Ascending aorta (tissue), 2 donors: ENCODE measurements at regions not wholly inside any gene's neighbourhood (a gene's known extent, or its start where the extent isn't known, plus 50 kb on each side); places are given as distances from the start of the nearest gene placed in this dataset.

Source experiments
- DNase-seq, 2 donors: peaks; one replicate each; pipeline ENCODE4 v3.0.0-alpha.2; 2019; ENCODE audit warnings: low spot score in 2 of 2
- H3K27ac ChIP-seq, 2 donors: fragments of 200-600 bp; sonication (generic); one replicate each; pipeline ENCODE4 v1.5.1; 2016 to 2017; ENCODE audit warnings: mild to moderate bottlenecking in 1 of 2
- H3K27me3 ChIP-seq: fragments of 200-600 bp; sonication (generic); one replicate; pipeline ENCODE4 v1.5.1; 2017
- H3K36me3 ChIP-seq, 2 donors: fragments of 200-600 bp; sonication (generic); one replicate each; pipeline ENCODE4 v1.5.1; 2016
- H3K4me1 ChIP-seq, 2 donors: fragments of 200-600 bp; sonication (generic); one replicate each; pipeline ENCODE4 v1.5.1; 2016 to 2017; ENCODE audit warnings: mild to moderate bottlenecking in 1 of 2
- H3K4me3 ChIP-seq, 2 donors: fragments of 200-600 bp; sonication (generic); one replicate each; pipeline ENCODE4 v1.5.1; 2016 to 2017; ENCODE audit warnings: mild to moderate bottlenecking in 1 of 2
- H3K9me3 ChIP-seq, 2 donors: fragments of 200-600 bp; sonication (generic); one replicate each; pipeline ENCODE4 v1.5.1; 2016
- CTCF ChIP-seq, 3 experiments: fragments of 200-600 bp in 2 of 3; fragments of 450-650 bp in 1 of 3; sonication (generic) in 2 of 3; IDR thresholded peaks; one replicate each; pipeline ENCODE4 v1.5.1; 2016 to 2019; ENCODE audit warnings: antibody characterized with exemption in 3 of 3, mild to moderate bottlenecking in 1 of 3, moderate library complexity in 1 of 3
- intact Hi-C: fragments of 100-400 bp; cut with DNase I; formaldehyde crosslinking; loops from one replicate; pipeline ENCODE4 v1.15.1; 2023

DNA sequence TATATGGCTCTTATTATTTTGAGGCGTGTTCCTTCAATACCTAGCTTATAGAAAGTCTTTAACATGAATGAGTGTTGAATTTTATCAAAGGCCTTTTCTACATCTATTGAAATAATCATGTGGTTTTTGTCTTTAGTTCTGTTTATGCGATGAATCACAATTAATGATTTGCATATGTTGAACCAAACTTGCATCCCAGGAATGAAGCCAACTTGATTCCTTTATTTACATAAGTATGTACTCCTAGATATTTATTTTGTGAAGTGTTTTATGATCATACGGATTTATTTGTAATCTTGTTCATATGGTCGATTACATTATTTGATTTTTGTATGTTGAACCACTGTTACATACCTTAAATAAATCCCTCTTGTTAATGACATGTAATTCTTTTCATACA lies 244.3 kb upstream of the KCND2 start:
- Histone ChIP-seq H3K27me3 (no peaks in the 10 kb centered on the region), H3K4me1 (no peaks in the 10 kb centered on the region), H3K36me3 (no peaks in the 10 kb centered on the region), H3K4me3 (no peak overlapping the region), H3K9me3 (no peaks in the 10 kb centered on the region), H3K27ac (no peak overlapping the region)
- no peak for DNase-seq
- intact Hi-C loops, result no loop called here
- no peak for TF ChIP-seq CTCF (IDR thresholded peaks at IDR 0.05)

- no peak for DNase-seq
- no peaks in the 10 kb centered on the region for H3K4me1 ChIP-seq
- H3K36me3 ChIP-seq, result no peaks in the 10 kb centered on the region
- no peak for TF ChIP-seq CTCF (IDR thresholded peaks at IDR 0.05)
- no peak overlapping the region for H3K4me3 ChIP-seq
- H3K9me3 ChIP-seq, result no peaks in the 10 kb centered on the region
- H3K27ac ChIP-seq, result no peak overlapping the region
- no peaks in the 10 kb centered on the region for H3K27me3 ChIP-seq
- intact Hi-C loops, result no loop called here
Observed at GRCh38 chr7:120030876-120031275, 242.1 kb upstream of the KCND2 start.

- H3K27ac ChIP-seq, result no peak overlapping the region
- intact Hi-C loops, result no loop called here
Observed at GRCh38 chr7:120033114-120033513, 239.9 kb upstream of the KCND2 start.

DNA sequence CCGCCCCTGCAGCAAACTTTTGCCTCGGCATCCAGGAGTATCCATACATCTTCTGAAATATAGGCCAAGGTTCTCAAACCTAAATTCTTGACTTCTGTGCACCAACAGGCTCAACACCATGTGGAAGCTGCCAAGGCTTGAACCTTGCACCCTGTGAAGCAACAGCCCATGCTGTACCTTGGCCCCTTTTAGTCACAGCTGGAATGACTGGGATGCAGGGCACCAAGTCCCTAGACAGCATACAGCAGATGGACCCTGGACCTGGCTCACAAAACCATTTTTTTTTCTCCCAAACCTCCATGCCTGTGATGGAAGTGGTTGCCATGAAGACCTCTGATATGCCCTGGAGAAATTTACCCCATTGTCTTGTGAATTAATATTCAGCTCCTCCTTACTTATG lies 233.8 kb upstream of the KCND2 start:
- Histone ChIP-seq H3K9me3 (no peaks in the 10 kb centered on the region), H3K27ac (no peak overlapping the region), H3K27me3 (no peaks in the 10 kb centered on the region), H3K4me1 (no peaks in the 10 kb centered on the region), H3K36me3 (no peaks in the 10 kb centered on the region), H3K4me3 (no peak overlapping the region)
- no peak for DNase-seq
- intact Hi-C loops, result no loop called here
- TF ChIP-seq CTCF (IDR thresholded peaks at IDR 0.05), result no peak

More at GRCh38 chr7:120033114-120033513, 239.9 kb upstream of the KCND2 start:
- H3K4me1 ChIP-seq, result no peaks in the 10 kb centered on the region
- no peak overlapping the region for H3K4me3 ChIP-seq
- no peak for TF ChIP-seq CTCF (IDR thresholded peaks at IDR 0.05)
- no peak for DNase-seq
- H3K27me3 ChIP-seq, result no peaks in the 10 kb centered on the region
- no peaks in the 10 kb centered on the region for H3K9me3 ChIP-seq
- no peaks in the 10 kb centered on the region for H3K36me3 ChIP-seq

- H3K27ac ChIP-seq, result no peak overlapping the region
- no peak for DNase-seq
- no peaks in the 10 kb centered on the region for H3K9me3 ChIP-seq
- no peak for TF ChIP-seq CTCF (IDR thresholded peaks at IDR 0.05)
- H3K4me1 ChIP-seq, result no peaks in the 10 kb centered on the region
- H3K36me3 ChIP-seq, result no peaks in the 10 kb centered on the region
- H3K4me3 ChIP-seq, result no peak overlapping the region
- intact Hi-C loops, result no loop called here
- H3K27me3 ChIP-seq, result no peaks in the 10 kb centered on the region
Observed at GRCh38 chr7:120041798-120042197, 231.2 kb upstream of the KCND2 start.

GRCh38 chr7:120043250-120043649 lies 229.7 kb upstream of the KCND2 start:
- no peaks in the 10 kb centered on the region for H3K27me3 ChIP-seq
- intact Hi-C loops, result no loop called here
- no peaks in the 10 kb centered on the region for H3K4me1 ChIP-seq
- no peak for DNase-seq
- no peak for TF ChIP-seq CTCF (IDR thresholded peaks at IDR 0.05)
- H3K9me3 ChIP-seq, result no peaks in the 10 kb centered on the region
- no peaks in the 10 kb centered on the region for H3K36me3 ChIP-seq
- no peak overlapping the region for H3K27ac ChIP-seq
- no peak overlapping the region for H3K4me3 ChIP-seq
